ELR (cell line): ENCODE measurements at regions not wholly inside any gene's neighbourhood (a gene's known extent, or its start where the extent isn't known, plus 50 kb on each side); places are given as distances from the start of the nearest gene placed in this dataset.

Experiments
- DNase-seq: peaks from one replicate; pipeline ENCODE4 v3.0.0-alpha.2; 2015; ENCODE audit warnings: low read depth

DNA sequence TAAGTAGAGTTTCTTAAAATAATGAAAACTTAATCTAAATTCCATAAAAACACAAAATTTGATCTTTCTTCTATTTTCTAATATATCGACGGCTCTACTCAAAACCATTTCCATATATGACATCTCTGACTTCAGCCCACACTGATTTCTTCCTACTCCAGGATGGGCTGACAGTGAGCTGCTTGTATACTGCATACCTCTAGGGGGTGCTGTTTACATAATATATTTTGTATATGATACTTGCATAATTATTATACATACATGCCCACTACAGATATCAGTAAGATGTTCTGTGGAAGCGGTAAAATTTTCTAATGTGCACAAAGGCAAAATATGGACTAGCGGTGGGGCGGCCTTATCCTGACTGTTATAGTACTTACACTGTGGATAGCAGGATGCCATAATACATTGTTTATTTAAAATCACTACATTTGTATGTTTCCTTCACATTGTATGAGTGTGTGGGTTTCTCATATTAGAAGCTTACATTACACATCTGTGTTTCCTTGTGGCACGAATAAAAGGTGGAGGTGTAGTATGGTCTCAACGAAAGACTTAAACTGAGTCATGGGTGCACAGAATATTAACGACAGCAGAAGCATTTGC is 66.1 kb upstream of the NXPH2 start:
- peak; percentile 64 for DNase-seq

DNA sequence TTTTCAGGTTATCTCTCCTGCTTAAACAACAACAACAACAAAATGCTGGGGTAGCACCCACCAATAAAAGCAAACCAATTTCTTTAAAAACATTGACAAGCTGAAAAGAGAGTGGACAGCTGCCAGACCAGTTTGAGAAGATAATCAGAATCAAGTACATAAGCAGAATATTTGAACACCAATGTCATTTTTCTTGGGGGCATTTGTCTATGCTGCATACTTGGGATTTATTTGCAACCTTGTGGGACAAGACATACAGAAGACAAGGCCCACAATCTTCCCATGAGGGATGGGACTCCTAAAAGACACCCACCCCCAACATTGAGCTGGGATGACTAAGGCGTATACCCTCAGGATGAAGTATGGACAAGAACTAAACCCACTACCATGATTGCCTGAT is 62.2 kb upstream of the NXPH2 start:
- DNase-seq: no peak

DNA sequence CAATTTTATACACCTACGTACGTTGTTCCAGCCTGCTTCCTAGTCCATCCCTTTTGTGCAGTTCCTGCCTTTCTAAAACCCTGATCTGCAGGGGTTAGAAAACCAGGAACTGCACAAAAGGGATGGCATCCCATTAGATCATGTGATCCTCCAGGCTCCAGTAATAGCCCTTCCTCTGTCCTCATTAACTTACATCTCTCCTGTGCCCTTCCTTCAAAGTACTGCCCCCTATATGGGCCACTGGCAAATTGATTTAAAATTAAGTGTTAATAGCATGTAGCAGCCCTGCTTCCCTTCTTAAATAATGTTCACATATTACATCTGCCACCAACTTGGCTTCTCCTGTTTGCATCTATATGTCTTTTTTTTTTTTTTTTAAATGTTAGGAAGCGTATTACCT is 61.3 kb upstream of the NXPH2 start:
- no peak for DNase-seq

DNA sequence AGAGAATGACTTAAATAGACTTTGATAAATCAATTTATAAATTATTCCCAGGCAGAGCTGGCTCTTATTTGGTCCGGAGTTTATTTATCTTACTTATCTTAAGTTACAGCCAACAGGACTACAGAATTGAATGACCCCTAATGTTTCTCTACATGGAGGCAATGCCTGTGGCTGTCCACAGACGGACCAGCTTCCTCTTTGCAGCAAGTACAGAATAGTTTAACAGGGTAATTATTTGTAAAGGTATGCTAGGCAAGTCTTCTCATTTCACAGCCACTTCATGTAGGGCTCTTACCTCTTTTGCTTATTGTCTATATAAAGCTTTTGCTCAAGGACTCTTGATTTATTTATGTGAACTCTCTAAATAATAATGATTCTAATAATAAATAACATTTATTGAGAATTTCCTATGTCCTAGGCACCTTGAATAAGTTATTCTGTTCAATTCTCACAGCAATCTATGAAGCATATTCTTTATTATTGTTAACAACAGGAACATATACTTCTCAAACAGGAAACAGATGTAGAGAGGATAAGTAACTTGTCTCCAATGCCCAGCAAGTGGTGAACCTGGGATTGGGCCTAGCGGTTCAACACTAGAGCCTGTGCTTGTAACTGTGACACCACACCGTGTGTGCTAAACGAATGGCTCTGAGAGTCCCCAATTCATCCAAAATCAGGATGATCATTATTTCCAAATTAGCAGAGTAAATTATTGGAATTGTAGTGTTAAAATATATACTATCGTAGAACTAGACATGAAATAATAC is 58.8 kb upstream of the NXPH2 start:
- no peak for DNase-seq

DNA sequence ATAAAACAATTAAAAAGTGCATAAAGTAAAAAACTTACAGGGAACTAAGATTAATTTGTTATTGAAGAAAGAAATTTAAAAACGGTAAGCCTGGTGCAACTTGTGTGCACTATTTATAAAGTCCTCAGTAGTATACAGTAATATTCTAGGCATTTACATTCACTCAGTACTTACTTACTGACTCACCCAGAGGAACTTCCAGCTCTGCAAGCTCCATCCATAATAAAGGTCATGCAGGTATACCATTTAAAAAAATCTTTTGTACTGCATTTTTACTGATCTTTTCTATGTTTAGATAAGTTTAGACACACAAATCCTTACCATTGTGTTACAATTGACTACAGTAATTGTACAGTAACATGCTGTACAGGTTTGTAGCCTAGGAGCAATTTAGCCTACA is 51.5 kb upstream of the NXPH2 start:
- DNase-seq: peak; percentile 12

DNA sequence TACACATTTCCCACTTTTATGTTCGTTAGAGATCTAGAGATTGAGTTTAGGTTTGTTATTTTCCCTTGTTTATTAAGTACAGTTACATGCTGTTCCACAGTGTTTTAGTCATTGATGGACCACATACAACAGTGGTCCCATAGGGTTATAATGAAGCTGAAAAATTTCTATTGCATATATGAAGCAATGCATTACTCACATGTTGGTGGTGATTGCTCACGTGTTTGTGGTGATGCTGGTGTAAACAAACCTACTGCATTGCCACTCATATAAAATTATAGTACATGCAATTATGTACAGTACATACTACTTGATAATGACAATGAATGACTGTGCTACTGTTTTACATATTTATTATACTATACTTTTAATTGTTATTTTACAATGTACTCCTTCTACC is 51.0 kb upstream of the NXPH2 start:
- peak; percentile 54 for DNase-seq

DNA sequence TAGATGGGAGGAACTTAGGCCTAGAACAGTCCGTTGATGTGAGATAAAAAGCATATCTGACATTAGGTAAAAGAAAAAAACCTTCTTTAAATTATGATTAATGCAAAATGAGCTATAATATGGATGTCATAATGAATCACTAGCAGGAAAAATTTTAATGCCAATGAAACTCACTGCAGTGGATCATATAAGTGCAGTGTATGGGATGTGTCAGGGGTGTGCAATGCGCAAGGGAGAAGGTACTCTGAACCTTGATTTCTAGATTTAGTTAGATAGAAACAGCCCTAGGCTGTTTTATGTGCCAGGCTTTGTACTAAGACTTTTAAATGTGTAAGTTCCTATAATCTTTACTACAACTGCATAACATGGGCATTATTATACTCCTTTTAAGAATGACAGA is 50.4 kb upstream of the NXPH2 start:
- DNase-seq: no peak
